Heart left ventricle (tissue), 16 donors: ENCODE measurements at regions not wholly inside any gene's neighbourhood (a gene's known extent, or its start where the extent isn't known, plus 50 kb on each side); places are given as distances from the start of the nearest gene placed in this dataset.

ENCODE experiments used
- ATAC-seq, 4 donors: fragments of 200-7000 bp; cut with Tn5 transposase; one replicate each; pipeline ENCODE4 v1.9.1; 2020 to 2022; ENCODE audit warnings: moderate library complexity in 4 of 4, mild to moderate bottlenecking in 3 of 4, moderate number of reproducible peaks in 1 of 4
- DNase-seq, 5 donors: peaks; one replicate each; pipeline ENCODE4 v3.0.0-alpha.2; 2020
- H3K27ac ChIP-seq, 12 donors: fragments of 200-600 bp; sonication (generic) in 4 of 12; one replicate each; pipeline versions ENCODE4 v1.5.0 to v1.8.0; 2016 to 2022; ENCODE audit warnings: mild to moderate bottlenecking in 2 of 12
- H3K27me3 ChIP-seq, 9 donors: fragments of 200-600 bp; sonication (generic) in 2 of 9; one replicate each; pipeline versions ENCODE4 v1.5.1 to v1.8.0; 2016 to 2022; ENCODE audit warnings: mild to moderate bottlenecking in 3 of 9
- H3K36me3 ChIP-seq, 9 donors: fragments of 200-600 bp; sonication (generic) in 2 of 9; one replicate each; pipeline versions ENCODE4 v1.5.0 to v1.8.0; 2018 to 2022; ENCODE audit warnings: mild to moderate bottlenecking in 2 of 9
- H3K4me1 ChIP-seq, 12 donors: fragments of 200-600 bp; sonication (generic) in 4 of 12; one replicate each; pipeline versions ENCODE4 v1.5.0 to v1.8.0; 2016 to 2022; ENCODE audit warnings: mild to moderate bottlenecking in 3 of 12
- H3K4me3 ChIP-seq, 12 donors: fragments of 200-600 bp; sonication (generic) in 4 of 12; one replicate each; pipeline versions ENCODE4 v1.5.0 to v1.8.0; 2017 to 2022; ENCODE audit warnings: mild to moderate bottlenecking in 9 of 12, moderate library complexity in 4 of 12
- H3K9me3 ChIP-seq, 12 donors: fragments of 200-600 bp; sonication (generic) in 4 of 12; one replicate each; pipeline versions ENCODE4 v1.5.0 to v1.8.0; 2016 to 2022; ENCODE audit warnings: mild to moderate bottlenecking in 1 of 12
- POLR2A ChIP-seq, 2 donors: fragments of 450-650 bp; IDR thresholded peaks; one replicate each; pipeline ENCODE4 v1.6.1; 2017; ENCODE audit warnings: antibody characterized with exemption in 2 of 2, mild to moderate bottlenecking in 2 of 2, moderate library complexity in 2 of 2
- WGBS, 4 donors: extraction: QIAGEN DNeasy Blood & Tissue Kit in 2 of 4; methylation state at CpG; one replicate each; pipeline versions ENCODE4 v1.1.5 to v1.1.7; 2013 to 2018; 5-methylcytosine and 5-hydroxymethylcytosine counted together
- intact Hi-C, 10 donors: fragments of 100-400 bp; cut with DNase I; formaldehyde crosslinking; loops; one replicate each; pipeline versions ENCODE4 v1.11.1 to v1.14.2; 2022
- TF ChIP-seq, protein P1 (sequence below), 12 donors: fragments of 200-600 bp; sonication (generic) in 4 of 12; IDR thresholded peaks; one replicate each; pipeline versions ENCODE4 v1.5.0 to v1.8.0; 2018 to 2022; ENCODE audit warnings: antibody characterized with exemption in 12 of 12, mild to moderate bottlenecking in 5 of 12
- donor health status: ischemic (EF 13 %, LVEDD 7.1; RV severe dilation, severe dysfunction).
- donor health status: healthy with polysubstance abuse.
- donor health status: DM: no; HTN: yes; CAD: no.
- donor health status: DM: no; HTN: no; CAD: no.
- donor health status: ischemic (EF 25% LVEDD 6.9; RV normal size, moderate dysfunction).
- donor health status: ischemic (EF 25% LVEDD 5.7; RV mildly dilated, moderate dysfunction).
- donor health status: healthy.
- donor health status: DM: yes; HTN: yes; CAD: no.
- donor health status: ischemic (EF 35%, LVEDD 5.7; RV mildly dilated, moderate dysfunction).
- donor health status: nonischemic (EF 11% LVEDD 7.7; RV severe dilation, severe dysfunction).
- donor health status: DM: yes; HTN: yes; CAD: no.
- donor health status: PGD.
- donor health status: ischemic (EF 29% LVEDD 5.4; RV normal size, mild dysfunction).
- donor health status: nonischemic (EF 23%, LVEDD 6.1; RV moderate dilation, normal function).

GRCh38 chr7:156255635-156256034, 384.9 kb upstream of the RNF32 start:
- Histone ChIP-seq H3K36me3 (no peaks in the 10 kb centered on the region), H3K9me3 (peaks cover 0 to 2% (median 0%) of the 10 kb centered on the region in 12 donors), H3K27ac (no peak overlapping the region), H3K4me1 (no peaks in the 10 kb centered on the region), H3K27me3 (peaks cover 0 to 30% (median 0%) of the 10 kb centered on the region in 9 donors), H3K4me3 (no peak overlapping the region)
- intact Hi-C loops: no loop called here
- 82 to 89% (median 83%) methylated on average over 5 of the region's 5 CpGs for WGBS, 4 donors
- DNase-seq: no peak
- no peak for TF ChIP-seq POLR2A (IDR thresholded peaks at IDR 0.05)
- TF ChIP-seq, protein P1, sequence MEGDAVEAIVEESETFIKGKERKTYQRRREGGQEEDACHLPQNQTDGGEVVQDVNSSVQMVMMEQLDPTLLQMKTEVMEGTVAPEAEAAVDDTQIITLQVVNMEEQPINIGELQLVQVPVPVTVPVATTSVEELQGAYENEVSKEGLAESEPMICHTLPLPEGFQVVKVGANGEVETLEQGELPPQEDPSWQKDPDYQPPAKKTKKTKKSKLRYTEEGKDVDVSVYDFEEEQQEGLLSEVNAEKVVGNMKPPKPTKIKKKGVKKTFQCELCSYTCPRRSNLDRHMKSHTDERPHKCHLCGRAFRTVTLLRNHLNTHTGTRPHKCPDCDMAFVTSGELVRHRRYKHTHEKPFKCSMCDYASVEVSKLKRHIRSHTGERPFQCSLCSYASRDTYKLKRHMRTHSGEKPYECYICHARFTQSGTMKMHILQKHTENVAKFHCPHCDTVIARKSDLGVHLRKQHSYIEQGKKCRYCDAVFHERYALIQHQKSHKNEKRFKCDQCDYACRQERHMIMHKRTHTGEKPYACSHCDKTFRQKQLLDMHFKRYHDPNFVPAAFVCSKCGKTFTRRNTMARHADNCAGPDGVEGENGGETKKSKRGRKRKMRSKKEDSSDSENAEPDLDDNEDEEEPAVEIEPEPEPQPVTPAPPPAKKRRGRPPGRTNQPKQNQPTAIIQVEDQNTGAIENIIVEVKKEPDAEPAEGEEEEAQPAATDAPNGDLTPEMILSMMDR (IDR thresholded peaks at IDR 0.05): no peak
- no peak for ATAC-seq

DNA sequence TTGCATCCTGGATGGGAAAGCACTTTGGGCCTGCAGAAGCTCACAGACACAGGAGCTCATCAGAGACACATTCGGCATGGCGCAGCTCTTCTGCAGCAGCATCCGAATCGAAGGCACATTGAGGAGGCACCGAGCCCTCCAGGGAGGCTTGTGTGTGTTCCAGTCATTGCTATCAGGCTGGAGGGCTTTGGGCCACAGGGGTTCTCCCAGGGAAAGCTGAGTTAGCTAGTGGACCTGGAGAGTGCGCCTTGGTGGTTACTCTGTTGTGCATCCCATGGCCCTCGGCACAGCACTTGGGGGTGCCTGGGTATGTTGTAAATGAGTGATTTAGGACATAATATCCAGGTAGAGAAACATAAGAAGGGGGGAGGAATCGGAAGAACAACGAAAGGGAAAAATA, 388.7 kb upstream of the RNF32 start:
- intact Hi-C loops: no loop called here
- ATAC-seq (no peak), DNase-seq (no peak)
- H3K4me3 ChIP-seq: no peak overlapping the region
- H3K4me1 ChIP-seq: no peaks in the 10 kb centered on the region
- peaks cover 0 to 2% (median 0%) of the 10 kb centered on the region in 12 donors for H3K9me3 ChIP-seq
- peaks cover 0 to 44% (median 0%) of the 10 kb centered on the region in 9 donors for H3K27me3 ChIP-seq
- H3K27ac ChIP-seq: no peak overlapping the region
- 81 to 85% (median 83%) methylated on average over 9 of the region's 9 CpGs for WGBS, 4 donors
- TF ChIP-seq, protein P1 (IDR thresholded peaks at IDR 0.05): no peak
- no peak for TF ChIP-seq POLR2A (IDR thresholded peaks at IDR 0.05)
- H3K36me3 ChIP-seq: no peaks in the 10 kb centered on the region

DNA sequence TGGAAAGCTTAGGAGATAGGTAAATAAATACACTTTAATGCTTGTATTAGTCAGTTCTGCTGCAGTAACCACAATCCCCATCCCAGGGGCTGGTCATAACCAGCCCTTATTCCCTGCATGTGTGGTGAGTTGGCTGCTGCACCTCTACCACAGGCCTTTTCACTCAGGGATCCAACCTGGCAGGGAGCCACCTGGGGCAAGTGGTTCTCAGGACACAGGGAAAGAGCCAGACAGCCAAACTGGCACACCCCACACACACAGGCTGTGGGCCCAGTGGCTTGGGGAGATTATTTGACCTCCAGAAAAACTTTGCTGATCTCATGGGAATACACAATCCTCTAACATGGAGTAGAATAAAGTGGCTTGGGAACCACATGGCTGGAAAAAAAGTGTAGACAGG, 400.0 kb upstream of the RNF32 start:
- Histone ChIP-seq H3K4me1 (no peaks in the 10 kb centered on the region), H3K36me3 (no peaks in the 10 kb centered on the region), H3K4me3 (no peak overlapping the region), H3K27me3 (no peaks in the 10 kb centered on the region), H3K27ac (no peak overlapping the region), H3K9me3 (peaks cover 0 to 14% (median 0%) of the 10 kb centered on the region in 12 donors)
- DNase-seq: peak in 1 of 5 donors; percentile 51
- no peak for ATAC-seq
- intact Hi-C loops: no loop called here
- no peak for TF ChIP-seq POLR2A (IDR thresholded peaks at IDR 0.05)
- TF ChIP-seq, protein P1 (IDR thresholded peaks at IDR 0.05): no peak

- no peak for ATAC-seq
- WGBS, 4 donors: 87 to 88% (median 88%) methylated on average over 19 of the region's 19 CpGs
These were observed 402.0 kb upstream of the RNF32 start for GRCh38 chr7:156238366-156239133.

More at GRCh38 chr7:156238366-156239133, 402.0 kb upstream of the RNF32 start:
- TF ChIP-seq, protein P1 (IDR thresholded peaks at IDR 0.05): no peak
- no peak for TF ChIP-seq POLR2A (IDR thresholded peaks at IDR 0.05)
- H3K4me1 ChIP-seq: no peaks in the 10 kb centered on the region
- no peaks in the 10 kb centered on the region for H3K36me3 ChIP-seq
- DNase-seq: no peak
- no peak overlapping the region for H3K27ac ChIP-seq
- H3K4me3 ChIP-seq: no peak overlapping the region
- no peaks in the 10 kb centered on the region for H3K27me3 ChIP-seq
- intact Hi-C loops: loop anchor here in 1 of 10 donors (10.0 kb wide), 1 partner anchor 1014 kb away; no protein-coding TSS in a partner anchor
- peaks cover 0 to 14% (median 0%) of the 10 kb centered on the region in 12 donors for H3K9me3 ChIP-seq
